ENCODE measurements at regions not wholly inside any gene's neighbourhood (a gene's known extent, or its start where the extent isn't known, plus 50 kb on each side); places are given as distances from the start of the nearest gene placed in this dataset.

GRCh38 chr7:112887976-112888375, 97.8 kb upstream of the TMEM168 start:
- TF ChIP-seq GATA2 (IDR thresholded peaks at IDR 0.05; ENCODE audit: low read depth, low read length) (no peak), GATA3 (IDR thresholded peaks at IDR 0.05; ENCODE audit: low read depth, low read length) (no peak)

Data from SH-SY5Y (cell line).